K562 (cell line): ENCODE measurements at regions not wholly inside any gene's neighbourhood (a gene's known extent, or its start where the extent isn't known, plus 50 kb on each side); places are given as distances from the start of the nearest gene placed in this dataset.

ENCODE experiments used
- ATAC-seq: fragments of 200-7000 bp; cut with Tn5 transposase; 3 replicates; pipeline ENCODE4 v1.9.1; 2020; ENCODE audit warnings: moderate library complexity
- BruUV-seq: library from RNA; stranded (reverse); fragments of 400-500 nt; replicated peaks from 2 replicates; lab custom pipeline; 2021; lab: Mats Ljungman, UMichigan
- CTCF ChIA-PET: fragments of 300-600 bp; formaldehyde crosslinking; extraction: SDS; loops from one replicate; lab custom pipeline; 2021; ENCODE audit warnings: low intra/inter-chr PET ratio; lab: Yijun Ruan, JAX
- POLR2A ChIA-PET: fragments of 300-600, 350-650 bp; sonication (Branson Sonifier 250); formaldehyde crosslinking; extraction: SDS; loops from one replicate; lab custom pipeline; 2021; ENCODE audit warnings: antibody characterized with exemption, inconsistent platforms; lab: Yijun Ruan, JAX
- DNase-seq, 4 experiments: peaks; one replicate each; pipeline versions ENCODE4 v3.0.0 to v3.0.0-alpha.2; 2011 to 2018; ENCODE audit warnings: low spot score in 3 of 4, mixed read lengths in 3 of 4; ENCODE audit errors: extremely low read depth in 1 of 4
- FAIRE-seq: peaks from 2 replicates; lab custom pipeline; 2011; peaks lifted over from hg19 to GRCh38; lab: Jason Lieb, UNC
- H2AFZ ChIP-seq: 2 replicates; pipeline ENCODE4 v1.6.0; 2011; ENCODE audit warnings: low read depth, low read length, control low read depth, inconsistent platforms
- H3K27ac ChIP-seq: fragments of 200-600 bp; 3 replicates; pipeline ENCODE4 v1.8.0; 2011; ENCODE audit warnings: low read depth, mild to moderate bottlenecking, control low read depth, inconsistent platforms, low read length, moderate library complexity, mixed read lengths; ENCODE audit errors: extremely low read depth
- H3K27me3 ChIP-seq, 2 experiments: fragments of 300-600 bp in 1 of 2; 2 replicates in 1 of 2; 3 replicates in 1 of 2; pipeline versions ENCODE4 v1.6.0 to v1.8.0; 2011; ENCODE audit warnings: inconsistent platforms in 2 of 2, low read length in 2 of 2, mild to moderate bottlenecking in 1 of 2, mixed read lengths in 1 of 2, moderate library complexity in 1 of 2; ENCODE audit not compliant: control insufficient read depth in 2 of 2, insufficient read depth in 2 of 2
- H3K36me3 ChIP-seq: fragments of 300-600 bp; 3 replicates; pipeline ENCODE4 v1.8.0; 2011; ENCODE audit warnings: mild to moderate bottlenecking, low read length, inconsistent platforms; ENCODE audit not compliant: control insufficient read depth, insufficient read depth
- H3K4me1 ChIP-seq, 2 experiments: fragments of 200-600 bp in 1 of 2; replicated peaks in 1 of 2; 2 replicates in 1 of 2; 3 replicates in 1 of 2; pipeline versions ENCODE4 v1.5.1 to v1.8.0; 2011; ENCODE audit warnings: inconsistent platforms in 2 of 2, low read length in 2 of 2, mild to moderate bottlenecking in 1 of 2, mixed read lengths in 1 of 2, moderate library complexity in 1 of 2; ENCODE audit not compliant: control insufficient read depth in 2 of 2, insufficient read depth in 2 of 2
- H3K4me2 ChIP-seq: 2 replicates; pipeline ENCODE4 v1.6.1; 2011; ENCODE audit warnings: low read length, control low read depth, inconsistent platforms, mixed read lengths; ENCODE audit not compliant: insufficient read depth
- H3K4me3 ChIP-seq: fragments of 200-600 bp; sonication (generic), shearing (Covaris generic); 2 replicates; pipeline ENCODE4 v1.5.1; 2016; ENCODE audit warnings: control low read depth, inconsistent platforms
- H3K79me2 ChIP-seq: fragments of 200-600 bp; 3 replicates; pipeline ENCODE4 v1.8.0; 2011; ENCODE audit warnings: low read length, inconsistent platforms; ENCODE audit not compliant: control insufficient read depth, insufficient read depth
- H3K9ac ChIP-seq, 2 experiments: 2 replicates each; pipeline versions ENCODE4 v1.6.0 to v1.6.1; 2011; ENCODE audit warnings: low read depth in 2 of 2, low read length in 2 of 2, control low read depth in 1 of 2, inconsistent platforms in 1 of 2, mild to moderate bottlenecking in 1 of 2, mixed read lengths in 1 of 2; ENCODE audit not compliant: insufficient read depth in 1 of 2
- H3K9me1 ChIP-seq: one replicate; pipeline ENCODE4 v1.6.0; 2011; ENCODE audit warnings: inconsistent platforms, mild to moderate bottlenecking, low read length, moderate library complexity; ENCODE audit not compliant: control insufficient read depth, insufficient read depth
- H3K9me3 ChIP-seq: replicated peaks from 2 replicates; pipeline ENCODE4 v1.5.1; 2011; ENCODE audit warnings: low read depth, low read length, inconsistent platforms; ENCODE audit not compliant: control insufficient read depth, insufficient read depth
- H4K20me1 ChIP-seq: replicated peaks from 2 replicates; pipeline ENCODE4 v1.6.1; 2011; ENCODE audit warnings: low read length, inconsistent platforms, mixed read lengths; ENCODE audit not compliant: control insufficient read depth, insufficient read depth
- ARHGAP35 ChIP-seq: fragments of 450-650 bp; IDR thresholded peaks from 2 replicates; pipeline ENCODE4 v1.6.1; 2018; ENCODE audit not compliant: partially characterized antibody
- CHCHD3 ChIP-seq: fragments of 250-450 bp; sonication (Bioruptor Pico); IDR thresholded peaks from 2 replicates; pipeline ENCODE4 v2.1.2; 2022; ENCODE audit warnings: mild to moderate bottlenecking
- DEAF1 ChIP-seq: fragments of 450-650 bp; formaldehyde crosslinking; IDR thresholded peaks from 2 replicates; pipeline ENCODE4 v1.4.0; 2020; ENCODE audit warnings: mild to moderate bottlenecking, moderate library complexity
- FOSL1 ChIP-seq: fragments of 200-800 bp; sonication (Bioruptor generic); conservative IDR thresholded peaks from 2 replicates; pipeline ENCODE4 v1.6.1; 2016; ENCODE audit warnings: missing genetic modification characterization, missing compliant biosample characterization
- ID3 ChIP-seq, 2 experiments: fragments of 250-450 bp in 1 of 2; fragments of 450-650 bp in 1 of 2; sonication (Bioruptor Pico) in 1 of 2; IDR thresholded peaks; 2 replicates each; pipeline versions ENCODE4 v1.6.1 to v1.8.0; 2016 to 2021; ENCODE audit warnings: mild to moderate bottlenecking in 2 of 2, moderate library complexity in 2 of 2, missing compliant biosample characterization in 1 of 2, missing genetic modification characterization in 1 of 2
- IRF1 ChIP-seq: sonication (generic); formaldehyde crosslinking; IDR thresholded peaks from 2 replicates; pipeline ENCODE4 v1.8.0; 2022; ENCODE audit warnings: missing genetic modification reagents, mild to moderate bottlenecking, borderline replicate concordance
- MCM7 ChIP-seq, 2 experiments: fragments of 450-650 bp; IDR thresholded peaks; 2 replicates each; pipeline ENCODE4 v1.6.1; 2016 to 2018
- NUFIP1 ChIP-seq: fragments of 450-650 bp; IDR thresholded peaks from 2 replicates; pipeline ENCODE4 v1.6.1; 2018; ENCODE audit not compliant: partially characterized antibody
- RBM17 ChIP-seq: fragments of 200-400 bp; formaldehyde crosslinking; IDR thresholded peaks from 2 replicates; pipeline ENCODE4 v1.6.1; 2017; ENCODE audit warnings: low read depth, mild to moderate bottlenecking, low read length, borderline replicate concordance
- TAL1 ChIP-seq: fragments of 450-650 bp; IDR thresholded peaks from 2 replicates; pipeline ENCODE4 v1.6.1; 2016; ENCODE audit warnings: mild to moderate bottlenecking
- TFAM ChIP-seq: fragments of 250-450 bp; sonication (Bioruptor Pico); conservative IDR thresholded peaks from 2 replicates; pipeline ENCODE4 v1.5.0; 2021; ENCODE audit warnings: mild to moderate bottlenecking, moderate library complexity
- ZKSCAN1 ChIP-seq: fragments of 150-350 bp; IDR thresholded peaks from 2 replicates; pipeline ENCODE4 v1.6.1; 2016; ENCODE audit warnings: low read depth, low read length
- ZNF212 ChIP-seq: fragments of 450-650 bp; formaldehyde crosslinking; IDR thresholded peaks from 2 replicates; pipeline ENCODE4 v1.4.0; 2020; ENCODE audit warnings: mild to moderate bottlenecking
- WGBS: fragments of 100-300 bp; shearing (Covaris generic); methylation state at CpG from one replicate; pipeline ENCODE4 v1.1.6; 2016; ENCODE audit warnings: low coverage, mixed read lengths; ENCODE audit not compliant: insufficient coverage; ENCODE audit errors: missing lambda C conversion rate; 5-methylcytosine and 5-hydroxymethylcytosine counted together
- in situ Hi-C: fragments of 300-500 bp; cut with MboI; formaldehyde crosslinking; loops from 4 replicates; pipeline ENCODE4 v1.15.0; 2018; ENCODE audit warnings: inconsistent platforms, mixed read lengths
- intact Hi-C: fragments of 100-400 bp; cut with micrococcal nuclease; formaldehyde crosslinking; loops from 2 replicates; pipeline ENCODE4 v1.14.2; 2022

GRCh38 chr6:87975561-87975960, 72.1 kb upstream of the SPACA1 start:
- WGBS = 0% methylated on average over 1 of the region's 2 CpGs
- no peak overlapping the region for H3K4me2 ChIP-seq
- ATAC-seq = no peak
- no peaks in the 10 kb centered on the region for H3K36me3 ChIP-seq
- intact Hi-C loops = no loop called here
- no peaks in the 10 kb centered on the region for H3K9me3 ChIP-seq
- no peaks in the 10 kb centered on the region for H3K79me2 ChIP-seq
- TF ChIP-seq ID3 (CRISPR knock-in tag; IDR thresholded peaks at IDR 0.05) = no peak
- no peak for TF ChIP-seq ID3 (tag; IDR thresholded peaks at IDR 0.05)
- TF ChIP-seq IRF1 (CRISPR knock-in tag) = no peak
- TF ChIP-seq MCM7 (IDR thresholded peaks at IDR 0.05) = no peak
- TF ChIP-seq TAL1 = no peak
- no peak for TF ChIP-seq ARHGAP35
- TF ChIP-seq FOSL1 (tag) = no peak
- no peak for TF ChIP-seq TFAM (CRISPR knock-in tag)
- no peak for TF ChIP-seq ZKSCAN1
- TF ChIP-seq NUFIP1 = no peak
- no peak for TF ChIP-seq DEAF1
- no peak for TF ChIP-seq RBM17
- TF ChIP-seq CHCHD3 (CRISPR knock-in tag) = no peak
- no peak for TF ChIP-seq ZNF212 (CRISPR knock-in tag)
- no peaks in the 10 kb centered on the region; the same call in 1 of the 2 replicates for H4K20me1 ChIP-seq
- no peak overlapping the region for H3K4me3 ChIP-seq
- FAIRE-seq = no peak
- H3K4me1 ChIP-seq = no peaks in the 10 kb centered on the region
- no peak for DNase-seq
- in situ Hi-C loops = no loop called here
- no peak overlapping the region for H3K9ac ChIP-seq
- no peak overlapping the region for H2AFZ ChIP-seq
- ChIA-PET CTCF (no interaction called here), POLR2A (no interaction called here)
- H3K9me1 ChIP-seq = no peaks in the 10 kb centered on the region
- no TSS peak for BruUV-seq
- no peaks in the 10 kb centered on the region; a peak in 1 of 5 replicates for H3K27me3 ChIP-seq
- H3K27ac ChIP-seq = no peak overlapping the region
